ENCODE measurements at regions not wholly inside any gene's neighbourhood (a gene's known extent, or its start where the extent isn't known, plus 50 kb on each side); places are given as distances from the start of the nearest gene placed in this dataset.

- Histone ChIP-seq H3K4me1 (no peaks in the 10 kb centered on the region), H3K27ac (no peak overlapping the region), H3K9me3 (ENCODE audit: control insufficient read depth, low read length) (no peaks in the 10 kb centered on the region), H2AFZ (no peak overlapping the region), H3K9ac (no peak overlapping the region), H3K4me2 (ENCODE audit: low read length) (no peak overlapping the region), H3K27me3 (ENCODE audit: control insufficient read depth, insufficient read depth, low read length) (no peaks in the 10 kb centered on the region), H3K79me2 (no peaks in the 10 kb centered on the region), H3K36me3 (ENCODE audit: control insufficient read depth, insufficient read depth, low read length) (no peaks in the 10 kb centered on the region), H3K4me3 (ENCODE audit: low read depth, low read length) (no peak overlapping the region)
- no peak for TF ChIP-seq CTCF (IDR thresholded peaks at IDR 0.05)
Observed at GRCh38 chr13:72296246-72296645, 429.2 kb upstream of the DACH1 start.

GRCh38 chr13:72295153-72295552 is 428.1 kb upstream of the DACH1 start:
- Histone ChIP-seq H3K4me3 (ENCODE audit: low read depth, low read length) (no peak overlapping the region), H3K9ac (no peak overlapping the region), H3K27ac (no peak overlapping the region), H3K4me1 (no peaks in the 10 kb centered on the region), H2AFZ (no peak overlapping the region), H3K27me3 (ENCODE audit: control insufficient read depth, insufficient read depth, low read length) (no peaks in the 10 kb centered on the region), H3K4me2 (ENCODE audit: low read length) (no peak overlapping the region), H3K9me3 (ENCODE audit: control insufficient read depth, low read length) (no peaks in the 10 kb centered on the region), H3K79me2 (no peaks in the 10 kb centered on the region), H3K36me3 (ENCODE audit: control insufficient read depth, insufficient read depth, low read length) (no peaks in the 10 kb centered on the region)
- TF ChIP-seq CTCF (IDR thresholded peaks at IDR 0.05): no peak

GRCh38 chr13:72293206-72293605 is 426.2 kb upstream of the DACH1 start:
- Histone ChIP-seq H2AFZ (no peak overlapping the region), H3K27ac (no peak overlapping the region), H3K4me3 (ENCODE audit: low read depth, low read length) (no peak overlapping the region), H3K9me3 (ENCODE audit: control insufficient read depth, low read length) (no peaks in the 10 kb centered on the region), H3K4me2 (ENCODE audit: low read length) (no peak overlapping the region), H3K36me3 (ENCODE audit: control insufficient read depth, insufficient read depth, low read length) (no peaks in the 10 kb centered on the region), H3K27me3 (ENCODE audit: control insufficient read depth, insufficient read depth, low read length) (no peaks in the 10 kb centered on the region), H3K9ac (no peak overlapping the region), H3K79me2 (no peaks in the 10 kb centered on the region), H3K4me1 (no peaks in the 10 kb centered on the region)
- TF ChIP-seq CTCF (IDR thresholded peaks at IDR 0.05): no peak

GRCh38 chr13:72290962-72291681 is 424.1 kb upstream of the DACH1 start:
- no peak for TF ChIP-seq CTCF (IDR thresholded peaks at IDR 0.05)

GRCh38 chr13:72286421-72286820 is 419.4 kb upstream of the DACH1 start:
- Histone ChIP-seq H3K9me3 (ENCODE audit: control insufficient read depth, low read length) (no peaks in the 10 kb centered on the region), H3K79me2 (no peaks in the 10 kb centered on the region), H3K4me2 (ENCODE audit: low read length) (no peak overlapping the region), H3K36me3 (ENCODE audit: control insufficient read depth, insufficient read depth, low read length) (no peaks in the 10 kb centered on the region), H3K4me1 (no peaks in the 10 kb centered on the region), H3K4me3 (ENCODE audit: low read depth, low read length) (no peak overlapping the region), H3K27ac (no peak overlapping the region), H3K9ac (no peak overlapping the region), H3K27me3 (ENCODE audit: control insufficient read depth, insufficient read depth, low read length) (no peaks in the 10 kb centered on the region), H2AFZ (no peak overlapping the region)
- TF ChIP-seq CTCF (IDR thresholded peaks at IDR 0.05): no peak

More at GRCh38 chr13:72290962-72291681, 424.1 kb upstream of the DACH1 start:
- H3K9me3 ChIP-seq (ENCODE audit: control insufficient read depth, low read length): no peaks in the 10 kb centered on the region
- no peaks in the 10 kb centered on the region for H3K27me3 ChIP-seq (ENCODE audit: control insufficient read depth, insufficient read depth, low read length)
- H3K9ac ChIP-seq: no peak overlapping the region
- H3K79me2 ChIP-seq: no peaks in the 10 kb centered on the region
- no peaks in the 10 kb centered on the region for H3K4me1 ChIP-seq
- H3K4me3 ChIP-seq (ENCODE audit: low read depth, low read length): no peak overlapping the region
- no peaks in the 10 kb centered on the region for H3K36me3 ChIP-seq (ENCODE audit: control insufficient read depth, insufficient read depth, low read length)
- no peak overlapping the region for H3K4me2 ChIP-seq (ENCODE audit: low read length)
- H3K27ac ChIP-seq: no peak overlapping the region
- no peak overlapping the region for H2AFZ ChIP-seq

All from parathyroid adenoma (tissue), 2 donors.